Inflammatory macrophage treated with lipopolysaccharide for 1 hour (primary cell): ENCODE measurements at regions not wholly inside any gene's neighbourhood (a gene's known extent, or its start where the extent isn't known, plus 50 kb on each side); places are given as distances from the start of the nearest gene placed in this dataset.
"Not testable (repeated sequence)": the region's sequence is repeated elsewhere in the genome, so short reads cannot be mapped to it uniquely, and the experiment has no call there.

Experiments used
- DNase-seq, 2 donors: peaks; one replicate each; pipeline ENCODE4 v3.0.0-alpha.2; 2020 to 2022

GRCh38 chr15:50857763-50858162, 50.7 kb upstream of the AP4E1 start:
- no peak for DNase-seq

GRCh38 chr15:50854601-50855490, 53.6 kb upstream of the AP4E1 start:
- DNase-seq: peak; percentile 74 to 81

GRCh38 chr15:50850003-50850402, 58.5 kb upstream of the AP4E1 start:
- no peak for DNase-seq

- no peak for DNase-seq
These were observed 60.1 kb upstream of the AP4E1 start for GRCh38 chr15:50848349-50848748.

GRCh38 chr15:50845181-50845580, 63.3 kb upstream of the AP4E1 start:
- not testable (repeated sequence) for DNase-seq

GRCh38 chr15:50840520-50840919, 68.0 kb upstream of the AP4E1 start:
- no peak for DNase-seq

GRCh38 chr15:50837256-50837770, 71.2 kb upstream of the AP4E1 start:
- DNase-seq: no peak

- DNase-seq: no peak
These were observed 65.2 kb upstream of the SPPL2A start for GRCh38 chr15:50830477-50831354.

- DNase-seq: peak; percentile 67 to 80
These were observed 63.2 kb upstream of the SPPL2A start for GRCh38 chr15:50828610-50829206.

GRCh38 chr15:50825946-50826345, 60.4 kb upstream of the SPPL2A start:
- DNase-seq: no peak

GRCh38 chr15:50824514-50824913, 59.0 kb upstream of the SPPL2A start:
- no peak for DNase-seq

- DNase-seq: no peak
These were observed 57.8 kb upstream of the SPPL2A start for GRCh38 chr15:50823281-50823680.

- no peak for DNase-seq
These were observed 56.0 kb upstream of the SPPL2A start for GRCh38 chr15:50821476-50821875.

GRCh38 chr15:50820808-50821382, 55.4 kb upstream of the SPPL2A start:
- no peak for DNase-seq

GRCh38 chr15:50819344-50819743, 53.8 kb upstream of the SPPL2A start:
- DNase-seq: no peak

GRCh38 chr15:50815958-50816590, 50.6 kb upstream of the SPPL2A start:
- DNase-seq: no peak
